Adrenal gland (tissue), 5 donors: ENCODE measurements at regions not wholly inside any gene's neighbourhood (a gene's known extent, or its start where the extent isn't known, plus 50 kb on each side); places are given as distances from the start of the nearest gene placed in this dataset.

Experiments used
- POLR2A ChIP-seq, 2 donors: fragments of 450-650 bp; IDR thresholded peaks; one replicate each; pipeline ENCODE4 v1.6.1; 2017; ENCODE audit warnings: antibody characterized with exemption in 2 of 2, mild to moderate bottlenecking in 2 of 2, moderate library complexity in 1 of 2
- TF ChIP-seq, protein P1 (sequence below), 6 experiments: fragments of 450-650 bp in 4 of 6; fragments of 200-600 bp in 2 of 6; sonication (generic) in 1 of 6; IDR thresholded peaks; 1 replicate in 5 of 6; 2 replicates in 1 of 6; pipeline versions ENCODE4 v1.5.1 to v1.8.0; 2016 to 2021; ENCODE audit warnings: antibody characterized with exemption in 6 of 6, mild to moderate bottlenecking in 2 of 6, moderate library complexity in 1 of 6
- donor health status: DM: no; HTN: no; CAD: no.

DNA sequence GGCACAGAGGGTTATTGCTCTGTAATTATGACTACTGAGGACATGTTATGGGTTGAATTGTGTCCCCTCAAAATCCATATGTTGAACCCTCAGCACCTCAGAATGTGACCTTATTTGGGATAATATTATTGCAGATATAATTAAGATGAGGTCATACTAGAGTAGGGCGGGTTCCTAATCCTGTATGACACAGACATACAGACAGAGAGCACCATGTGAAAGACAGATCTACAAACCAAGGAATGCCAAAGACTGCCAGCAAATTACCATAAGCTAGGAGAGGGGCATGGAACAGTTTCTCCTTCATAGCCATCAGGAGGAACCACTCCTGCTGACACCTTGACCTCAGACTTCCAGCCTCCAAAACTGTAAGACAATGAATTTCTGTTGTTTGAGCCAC lies 115.2 kb upstream of the OTUD4 start:
- TF ChIP-seq, protein P1, sequence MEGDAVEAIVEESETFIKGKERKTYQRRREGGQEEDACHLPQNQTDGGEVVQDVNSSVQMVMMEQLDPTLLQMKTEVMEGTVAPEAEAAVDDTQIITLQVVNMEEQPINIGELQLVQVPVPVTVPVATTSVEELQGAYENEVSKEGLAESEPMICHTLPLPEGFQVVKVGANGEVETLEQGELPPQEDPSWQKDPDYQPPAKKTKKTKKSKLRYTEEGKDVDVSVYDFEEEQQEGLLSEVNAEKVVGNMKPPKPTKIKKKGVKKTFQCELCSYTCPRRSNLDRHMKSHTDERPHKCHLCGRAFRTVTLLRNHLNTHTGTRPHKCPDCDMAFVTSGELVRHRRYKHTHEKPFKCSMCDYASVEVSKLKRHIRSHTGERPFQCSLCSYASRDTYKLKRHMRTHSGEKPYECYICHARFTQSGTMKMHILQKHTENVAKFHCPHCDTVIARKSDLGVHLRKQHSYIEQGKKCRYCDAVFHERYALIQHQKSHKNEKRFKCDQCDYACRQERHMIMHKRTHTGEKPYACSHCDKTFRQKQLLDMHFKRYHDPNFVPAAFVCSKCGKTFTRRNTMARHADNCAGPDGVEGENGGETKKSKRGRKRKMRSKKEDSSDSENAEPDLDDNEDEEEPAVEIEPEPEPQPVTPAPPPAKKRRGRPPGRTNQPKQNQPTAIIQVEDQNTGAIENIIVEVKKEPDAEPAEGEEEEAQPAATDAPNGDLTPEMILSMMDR (IDR thresholded peaks at IDR 0.05): no peak
- no peak for TF ChIP-seq POLR2A (IDR thresholded peaks at IDR 0.05)
